HEK293 (cell line): ENCODE measurements at regions not wholly inside any gene's neighbourhood (a gene's known extent, or its start where the extent isn't known, plus 50 kb on each side); places are given as distances from the start of the nearest gene placed in this dataset.

Experiments used
- CTCF ChIA-PET: fragments of 350-600 bp; formaldehyde crosslinking; extraction: SDS; loops from one replicate; lab custom pipeline; 2021; ENCODE audit warnings: antibody characterized with exemption; lab: Yijun Ruan, JAX
- POLR2A ChIA-PET: fragments of 300-600 bp; formaldehyde crosslinking; extraction: SDS; loops from one replicate; lab custom pipeline; 2020; ENCODE audit warnings: antibody characterized with exemption, inconsistent platforms; lab: Yijun Ruan, JAX
- H3K27ac ChIP-seq: fragments of 200-500 bp; sonication (Bioruptor generic); 2 replicates; pipeline ENCODE4 v1.5.1; 2014; ENCODE audit warnings: low read depth, low read length, control low read depth, inconsistent platforms; ENCODE audit errors: extremely low read depth
- H3K36me3 ChIP-seq, 2 experiments: fragments of 200-500 bp in 1 of 2; sonication (Bioruptor generic) in 1 of 2; 1 replicate in 1 of 2; 2 replicates in 1 of 2; pipeline ENCODE4 v1.5.1; 2014 to 2017; ENCODE audit warnings: inconsistent platforms in 2 of 2, low read length in 2 of 2; ENCODE audit not compliant: control insufficient read depth in 2 of 2, insufficient read depth in 1 of 2
- H3K4me1 ChIP-seq: fragments of 200-500 bp; sonication (Bioruptor generic); 2 replicates; pipeline ENCODE4 v1.5.1; 2014; ENCODE audit warnings: mild to moderate bottlenecking, low read length, inconsistent platforms; ENCODE audit not compliant: control insufficient read depth, insufficient read depth
- H3K4me3 ChIP-seq: 2 replicates; pipeline ENCODE4 v1.5.1; 2011; ENCODE audit warnings: low read depth, mild to moderate bottlenecking, control low read depth, low read length, moderate library complexity
- H3K9me3 ChIP-seq: fragments of 200-500 bp; sonication (Bioruptor generic); 2 replicates; pipeline ENCODE4 v1.5.1; 2014; ENCODE audit warnings: low read depth, low read length, inconsistent platforms; ENCODE audit not compliant: control insufficient read depth, insufficient read depth
- HOXD13 ChIP-seq: sonication (generic); formaldehyde crosslinking; IDR thresholded peaks from 2 replicates; pipeline ENCODE4 v1.8.0; 2022; ENCODE audit warnings: missing genetic modification reagents, borderline replicate concordance
- KLF17 ChIP-seq: fragments of 450-650 bp; formaldehyde crosslinking; IDR thresholded peaks from 2 replicates; pipeline ENCODE4 v1.5.1; 2016; ENCODE audit warnings: missing biosample characterization, missing genetic modification characterization
- PRDM1 ChIP-seq: fragments of 450-650 bp; formaldehyde crosslinking; IDR thresholded peaks from 2 replicates; pipeline ENCODE4; 2016; ENCODE audit warnings: missing biosample characterization, missing genetic modification characterization
- REST ChIP-seq: fragments of 450-650 bp; formaldehyde crosslinking; IDR thresholded peaks from 2 replicates; pipeline ENCODE4 v1.5.1; 2016; ENCODE audit warnings: missing biosample characterization, missing genetic modification characterization
- YY2 ChIP-seq: fragments of 450-650 bp; formaldehyde crosslinking; IDR thresholded peaks from 2 replicates; pipeline ENCODE4 v1.5.1; 2016; ENCODE audit warnings: missing biosample characterization, missing genetic modification characterization
- ZBTB1 ChIP-seq: fragments of 450-650 bp; formaldehyde crosslinking; IDR thresholded peaks from 2 replicates; pipeline ENCODE4 v1.5.1; 2016; ENCODE audit warnings: missing biosample characterization, missing genetic modification characterization
- ZNF112 ChIP-seq: fragments of 450-650 bp; formaldehyde crosslinking; IDR thresholded peaks from 2 replicates; pipeline ENCODE4 v1.5.0; 2017; ENCODE audit warnings: missing biosample characterization, missing genetic modification characterization
- ZNF18 ChIP-seq: fragments of 450-650 bp; formaldehyde crosslinking; IDR thresholded peaks from 2 replicates; pipeline ENCODE4 v1.5.1; 2016; ENCODE audit warnings: missing biosample characterization, missing genetic modification characterization
- ZNF24 ChIP-seq: fragments of 450-650 bp; formaldehyde crosslinking; IDR thresholded peaks from 2 replicates; pipeline ENCODE4 v1.5.1; 2016; ENCODE audit warnings: missing biosample characterization, missing genetic modification characterization
- ZNF248 ChIP-seq: fragments of 450-650 bp; formaldehyde crosslinking; IDR thresholded peaks from 2 replicates; pipeline ENCODE4 v1.5.1; 2017; ENCODE audit warnings: missing biosample characterization, missing genetic modification characterization
- ZNF350 ChIP-seq: fragments of 450-650 bp; formaldehyde crosslinking; IDR thresholded peaks from 2 replicates; pipeline ENCODE4 v1.5.0; 2017; ENCODE audit warnings: missing biosample characterization, mild to moderate bottlenecking, missing genetic modification characterization
- ZNF501 ChIP-seq: fragments of 450-650 bp; formaldehyde crosslinking; IDR thresholded peaks from 2 replicates; pipeline ENCODE4 v1.5.1; 2016; ENCODE audit warnings: missing biosample characterization, missing genetic modification characterization
- ZNF555 ChIP-seq: fragments of 450-650 bp; formaldehyde crosslinking; conservative IDR thresholded peaks from 2 replicates; pipeline ENCODE4 v1.5.1; 2017; ENCODE audit warnings: missing biosample characterization, mild to moderate bottlenecking, missing genetic modification characterization, inconsistent platforms
- ZNF843 ChIP-seq: fragments of 450-650 bp; formaldehyde crosslinking; IDR thresholded peaks from 2 replicates; pipeline ENCODE4 v1.5.1; 2016; ENCODE audit warnings: missing biosample characterization, missing genetic modification characterization
- TF ChIP-seq, protein P1 (sequence below): fragments of 450-650 bp; IDR thresholded peaks from 2 replicates; pipeline ENCODE4 v1.5.1; 2018; ENCODE audit warnings: missing biosample characterization, mild to moderate bottlenecking, missing genetic modification characterization
- TF ChIP-seq, protein P2 (sequence below): fragments of 450-650 bp; formaldehyde crosslinking; IDR thresholded peaks from 2 replicates; pipeline ENCODE4 v1.5.1; 2016; ENCODE audit warnings: missing biosample characterization, missing genetic modification characterization, low read depth
- TF ChIP-seq, protein P3 (sequence below): fragments of 450-650 bp; formaldehyde crosslinking; optimal IDR thresholded peaks from 2 replicates; pipeline ENCODE3; 2016; ENCODE audit warnings: missing biosample characterization, mild to moderate bottlenecking, missing genetic modification characterization
- TF ChIP-seq, protein P4 (sequence below): fragments of 450-650 bp; formaldehyde crosslinking; IDR thresholded peaks from 2 replicates; pipeline ENCODE4 v1.5.1; 2016; ENCODE audit warnings: missing biosample characterization, missing genetic modification characterization

GRCh38 chr12:13570005-13570694 is 373.6 kb downstream of the EMP1 start:
- no peaks in the 10 kb centered on the region for H3K9me3 ChIP-seq
- ChIA-PET POLR2A (no interaction called here), CTCF (interaction anchor here (1.4 kb wide), 1 partner anchor 35 kb away, joined by 4 read pairs; no protein-coding TSS in a partner anchor)
- H3K4me1 ChIP-seq: no peaks in the 10 kb centered on the region
- H3K27ac ChIP-seq: no peak overlapping the region
- H3K36me3 ChIP-seq: no peaks in the 10 kb centered on the region
- no peak overlapping the region for H3K4me3 ChIP-seq
- TF ChIP-seq, protein P1, sequence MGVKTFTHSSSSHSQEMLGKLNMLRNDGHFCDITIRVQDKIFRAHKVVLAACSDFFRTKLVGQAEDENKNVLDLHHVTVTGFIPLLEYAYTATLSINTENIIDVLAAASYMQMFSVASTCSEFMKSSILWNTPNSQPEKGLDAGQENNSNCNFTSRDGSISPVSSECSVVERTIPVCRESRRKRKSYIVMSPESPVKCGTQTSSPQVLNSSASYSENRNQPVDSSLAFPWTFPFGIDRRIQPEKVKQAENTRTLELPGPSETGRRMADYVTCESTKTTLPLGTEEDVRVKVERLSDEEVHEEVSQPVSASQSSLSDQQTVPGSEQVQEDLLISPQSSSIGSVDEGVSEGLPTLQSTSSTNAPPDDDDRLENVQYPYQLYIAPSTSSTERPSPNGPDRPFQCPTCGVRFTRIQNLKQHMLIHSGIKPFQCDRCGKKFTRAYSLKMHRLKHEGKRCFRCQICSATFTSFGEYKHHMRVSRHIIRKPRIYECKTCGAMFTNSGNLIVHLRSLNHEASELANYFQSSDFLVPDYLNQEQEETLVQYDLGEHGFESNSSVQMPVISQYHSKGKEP (tag by site-specific recombination): no peak
- TF ChIP-seq ZNF112 (no peak), HOXD13 (CRISPR knock-in tag) (peak; percentile 43; the same call in 1 of the 2 replicates)

GRCh38 chr12:13566292-13566691 is 369.8 kb downstream of the EMP1 start:
- TF ChIP-seq, protein P2, sequence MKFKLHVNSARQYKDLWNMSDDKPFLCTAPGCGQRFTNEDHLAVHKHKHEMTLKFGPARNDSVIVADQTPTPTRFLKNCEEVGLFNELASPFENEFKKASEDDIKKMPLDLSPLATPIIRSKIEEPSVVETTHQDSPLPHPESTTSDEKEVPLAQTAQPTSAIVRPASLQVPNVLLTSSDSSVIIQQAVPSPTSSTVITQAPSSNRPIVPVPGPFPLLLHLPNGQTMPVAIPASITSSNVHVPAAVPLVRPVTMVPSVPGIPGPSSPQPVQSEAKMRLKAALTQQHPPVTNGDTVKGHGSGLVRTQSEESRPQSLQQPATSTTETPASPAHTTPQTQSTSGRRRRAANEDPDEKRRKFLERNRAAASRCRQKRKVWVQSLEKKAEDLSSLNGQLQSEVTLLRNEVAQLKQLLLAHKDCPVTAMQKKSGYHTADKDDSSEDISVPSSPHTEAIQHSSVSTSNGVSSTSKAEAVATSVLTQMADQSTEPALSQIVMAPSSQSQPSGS (tag by site-specific recombination): no peak
- no peak for TF ChIP-seq ZNF24 (tag by site-specific recombination)
- no peak for TF ChIP-seq ZNF501 (tag by site-specific recombination)
- TF ChIP-seq ZNF248: no peak
- no peak for TF ChIP-seq ZNF555 (tag by site-specific recombination)
- no peak for TF ChIP-seq ZBTB1 (tag by site-specific recombination)
- no peak for TF ChIP-seq KLF17 (tag by site-specific recombination)
- TF ChIP-seq, protein P3, sequence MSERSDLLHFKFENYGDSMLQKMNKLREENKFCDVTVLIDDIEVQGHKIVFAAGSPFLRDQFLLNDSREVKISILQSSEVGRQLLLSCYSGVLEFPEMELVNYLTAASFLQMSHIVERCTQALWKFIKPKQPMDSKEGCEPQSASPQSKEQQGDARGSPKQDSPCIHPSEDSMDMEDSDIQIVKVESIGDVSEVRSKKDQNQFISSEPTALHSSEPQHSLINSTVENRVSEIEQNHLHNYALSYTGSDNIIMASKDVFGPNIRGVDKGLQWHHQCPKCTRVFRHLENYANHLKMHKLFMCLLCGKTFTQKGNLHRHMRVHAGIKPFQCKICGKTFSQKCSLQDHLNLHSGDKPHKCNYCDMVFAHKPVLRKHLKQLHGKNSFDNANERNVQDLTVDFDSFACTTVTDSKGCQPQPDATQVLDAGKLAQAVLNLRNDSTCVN (tag by site-specific recombination): no peak
- no peak for TF ChIP-seq REST
- no peak for TF ChIP-seq ZNF843
- no peak for TF ChIP-seq PRDM1 (tag by site-specific recombination)
- TF ChIP-seq ZNF18 (tag by site-specific recombination): no peak
- no peak for TF ChIP-seq ZNF350 (tag by site-specific recombination)
- no peak for TF ChIP-seq YY2 (tag by site-specific recombination)
- TF ChIP-seq, protein P4, sequence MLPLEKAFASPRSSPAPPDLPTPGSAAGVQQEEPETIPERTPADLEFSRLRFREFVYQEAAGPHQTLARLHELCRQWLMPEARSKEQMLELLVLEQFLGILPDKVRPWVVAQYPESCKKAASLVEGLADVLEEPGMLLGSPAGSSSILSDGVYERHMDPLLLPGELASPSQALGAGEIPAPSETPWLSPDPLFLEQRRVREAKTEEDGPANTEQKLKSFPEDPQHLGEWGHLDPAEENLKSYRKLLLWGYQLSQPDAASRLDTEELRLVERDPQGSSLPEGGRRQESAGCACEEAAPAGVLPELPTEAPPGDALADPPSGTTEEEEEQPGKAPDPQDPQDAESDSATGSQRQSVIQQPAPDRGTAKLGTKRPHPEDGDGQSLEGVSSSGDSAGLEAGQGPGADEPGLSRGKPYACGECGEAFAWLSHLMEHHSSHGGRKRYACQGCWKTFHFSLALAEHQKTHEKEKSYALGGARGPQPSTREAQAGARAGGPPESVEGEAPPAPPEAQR (tag by site-specific recombination): no peak
- H3K36me3 ChIP-seq: no peaks in the 10 kb centered on the region
- POLR2A ChIA-PET: no interaction called here
- no peaks in the 10 kb centered on the region for H3K9me3 ChIP-seq
- CTCF ChIA-PET: interaction anchor here (0.6 to 2.0 kb wide), 2 partner anchors 31 to 288 kb away, joined by 3 to 5 read pairs; no protein-coding TSS in a partner anchor
- H3K4me3 ChIP-seq: no peak overlapping the region
- H3K27ac ChIP-seq: no peak overlapping the region
- H3K4me1 ChIP-seq: no peaks in the 10 kb centered on the region
